RWPE1 (cell line): ENCODE measurements at regions not wholly inside any gene's neighbourhood (a gene's known extent, or its start where the extent isn't known, plus 50 kb on each side); places are given as distances from the start of the nearest gene placed in this dataset.

Source experiments
- CTCF ChIA-PET: fragments of 350-600 bp; sonication (Branson Sonifier 250); formaldehyde crosslinking; extraction: SDS; loops from one replicate; lab custom pipeline; 2021; lab: Yijun Ruan, JAX
- POLR2A ChIA-PET: fragments of 400-600 bp; formaldehyde crosslinking; extraction: SDS; loops from one replicate; lab custom pipeline; 2020; ENCODE audit warnings: antibody characterized with exemption; ENCODE audit not compliant: low non-redundant PET; lab: Yijun Ruan, JAX
- DNase-seq: peaks from one replicate; pipeline ENCODE4 v3.0.0; 2012; ENCODE audit warnings: low spot score
- H3K27ac ChIP-seq: fragments of 450-650 bp; 2 replicates; pipeline ENCODE4 v1.5.1; 2017
- CTCF ChIP-seq: fragments of 450-650 bp; conservative IDR thresholded peaks from 2 replicates; pipeline ENCODE4 v1.5.1; 2017; ENCODE audit warnings: low read depth, mild to moderate bottlenecking

- no peak for TF ChIP-seq CTCF
- POLR2A ChIA-PET = no interaction called here
- CTCF ChIA-PET = interaction anchor here (0.8 kb wide), 1 partner anchor 303 kb away, joined by 3 read pairs; no protein-coding TSS in a partner anchor
- peak; percentile 10 for DNase-seq
- no peak overlapping the region for H3K27ac ChIP-seq
Observed at GRCh38 chr1:79188337-79188736, 181.8 kb upstream of the ADGRL4 start.

- TF ChIP-seq CTCF = no peak
- ChIA-PET POLR2A (no interaction called here), CTCF (no interaction called here)
- DNase-seq = no peak
- no peak overlapping the region for H3K27ac ChIP-seq
Observed at GRCh38 chr1:79186260-79186659, 179.7 kb upstream of the ADGRL4 start.

- no peak overlapping the region for H3K27ac ChIP-seq
- ChIA-PET POLR2A (no interaction called here), CTCF (no interaction called here)
- TF ChIP-seq CTCF = no peak
- DNase-seq = no peak
Observed at GRCh38 chr1:79177844-79178243, 171.3 kb upstream of the ADGRL4 start.

GRCh38 chr1:79161077-79161476 lies 154.5 kb upstream of the ADGRL4 start:
- ChIA-PET CTCF (no interaction called here), POLR2A (no interaction called here)
- TF ChIP-seq CTCF = no peak
- no peak overlapping the region for H3K27ac ChIP-seq
- DNase-seq = peak; percentile 2

GRCh38 chr1:79155991-79156390 lies 149.5 kb upstream of the ADGRL4 start:
- POLR2A ChIA-PET = no interaction called here
- CTCF ChIA-PET = no interaction called here
- no peak for DNase-seq
- no peak for TF ChIP-seq CTCF
- no peak overlapping the region for H3K27ac ChIP-seq

- ChIA-PET POLR2A (no interaction called here), CTCF (interaction anchor here (0.6 kb wide), 1 partner anchor 24 kb away, joined by 3 read pairs; no protein-coding TSS in a partner anchor)
- no peak for DNase-seq
- no peak for TF ChIP-seq CTCF
- no peak overlapping the region for H3K27ac ChIP-seq
Observed at GRCh38 chr1:79151006-79151796, 144.7 kb upstream of the ADGRL4 start.
